OCI-LY3 (cell line): ENCODE measurements at regions not wholly inside any gene's neighbourhood (a gene's known extent, or its start where the extent isn't known, plus 50 kb on each side); places are given as distances from the start of the nearest gene placed in this dataset.

Experiments used
- H2AFZ ChIP-seq: fragments of 200-600, 300-600 bp; shearing (Covaris generic); 2 replicates; pipeline ENCODE4 v1.6.0; 2014; ENCODE audit warnings: antibody characterized with exemption, low read depth, low read length
- H3K27ac ChIP-seq: fragments of 200-600, 300-600 bp; sonication (generic); 2 replicates; pipeline ENCODE4 v1.5.1; 2014; ENCODE audit warnings: mild to moderate bottlenecking, low read length, moderate library complexity, mixed read lengths
- H3K27me3 ChIP-seq: fragments of 200-600, 300-600 bp; sonication (generic); 2 replicates; pipeline ENCODE4 v1.6.1; 2014; ENCODE audit warnings: low read depth, low read length, mixed read lengths
- H3K36me3 ChIP-seq: fragments of 200-600, 300-600 bp; sonication (generic); replicated peaks from 2 replicates; pipeline ENCODE3; 2014; ENCODE audit warnings: low read depth, low read length, mixed read lengths
- H3K4me1 ChIP-seq: fragments of 300-600, 200-600 bp; sonication (generic); 2 replicates; pipeline ENCODE4 v1.6.1; 2014; ENCODE audit warnings: low read length, mixed read lengths
- H3K4me2 ChIP-seq: fragments of 200-600, 300-600 bp; sonication (generic); 2 replicates; pipeline ENCODE4 v1.6.1; 2014; ENCODE audit warnings: low read length, mixed read lengths
- H3K4me3 ChIP-seq: fragments of 300-600, 200-600 bp; sonication (generic); 2 replicates; pipeline ENCODE4 v1.5.1; 2014; ENCODE audit warnings: antibody characterized with exemption, mild to moderate bottlenecking, low read length, moderate library complexity
- H3K79me2 ChIP-seq: fragments of 300-600, 200-600 bp; shearing (Covaris generic); 2 replicates; pipeline ENCODE4 v1.6.1; 2014; ENCODE audit warnings: mild to moderate bottlenecking, low read length, mixed read lengths
- H3K9ac ChIP-seq: fragments of 300-600, 200-600 bp; shearing (Covaris generic); 2 replicates; pipeline ENCODE4 v1.6.0; 2014; ENCODE audit warnings: mild to moderate bottlenecking, low read length, moderate library complexity
- H3K9me3 ChIP-seq: fragments of 200-600, 300-600 bp; shearing (Covaris generic); 2 replicates; pipeline ENCODE4 v1.6.1; 2014; ENCODE audit warnings: low read length, mixed read lengths; ENCODE audit not compliant: insufficient read depth
- H4K20me1 ChIP-seq: fragments of 200-600, 300-600 bp; sonication (generic); 2 replicates; pipeline ENCODE4 v1.6.1; 2016; ENCODE audit warnings: low read length, mixed read lengths; ENCODE audit not compliant: insufficient read depth
- CTCF ChIP-seq: fragments of 200-600, 300-600 bp; sonication (generic); IDR thresholded peaks from 2 replicates; pipeline ENCODE4 v1.5.1; 2014; ENCODE audit warnings: antibody characterized with exemption, low read length, low read depth
- EZH2phosphoT487 ChIP-seq: fragments of 200-600 bp; shearing (Covaris generic); IDR thresholded peaks from 2 replicates; pipeline ENCODE4 v1.6.1; 2018; ENCODE audit warnings: antibody characterized with exemption, mixed run types, low read depth

DNA sequence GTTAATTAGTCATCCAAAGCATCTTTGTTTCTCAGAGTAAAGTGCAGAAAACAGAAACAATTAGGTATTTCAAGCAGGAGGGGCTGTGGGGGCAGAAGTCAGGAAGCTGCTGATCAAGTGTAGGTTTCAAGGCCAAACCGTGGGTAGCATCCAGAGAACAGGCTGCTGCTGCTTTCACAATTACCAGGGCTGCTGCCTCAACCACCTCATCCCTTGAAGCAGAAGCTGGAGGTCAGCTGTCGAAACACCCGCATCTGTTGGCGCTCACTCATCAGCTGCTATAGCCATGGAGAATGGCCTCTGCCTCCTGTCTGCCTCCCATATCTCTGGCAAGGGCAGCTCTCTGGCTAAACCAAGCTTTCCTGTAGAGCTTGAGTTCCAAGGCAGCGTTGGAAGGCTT lies 122.9 kb upstream of the OSMR start:
- H3K4me3 ChIP-seq, result no peak overlapping the region
- H3K27ac ChIP-seq, result no peak overlapping the region
- H3K79me2 ChIP-seq, result no peaks in the 10 kb centered on the region
- TF ChIP-seq CTCF, result no peak
- no peak for TF ChIP-seq EZH2phosphoT487
- H3K9ac ChIP-seq, result no peak overlapping the region
- H2AFZ ChIP-seq, result no peak overlapping the region
- no peaks in the 10 kb centered on the region for H3K36me3 ChIP-seq
- H3K4me2 ChIP-seq, result no peak overlapping the region
- H4K20me1 ChIP-seq, result no peaks in the 10 kb centered on the region
- no peaks in the 10 kb centered on the region for H3K9me3 ChIP-seq
- H3K4me1 ChIP-seq, result no peaks in the 10 kb centered on the region
- no peaks in the 10 kb centered on the region for H3K27me3 ChIP-seq

GRCh38 chr5:38723426-38723825 lies 122.4 kb upstream of the OSMR start:
- Histone ChIP-seq H3K4me1 (no peaks in the 10 kb centered on the region), H4K20me1 (no peaks in the 10 kb centered on the region), H2AFZ (no peak overlapping the region), H3K4me2 (no peak overlapping the region), H3K4me3 (no peak overlapping the region), H3K36me3 (no peaks in the 10 kb centered on the region), H3K9ac (no peak overlapping the region), H3K9me3 (no peaks in the 10 kb centered on the region), H3K79me2 (no peaks in the 10 kb centered on the region), H3K27ac (no peak overlapping the region), H3K27me3 (no peaks in the 10 kb centered on the region)
- TF ChIP-seq EZH2phosphoT487, result no peak
- TF ChIP-seq CTCF, result no peak

DNA sequence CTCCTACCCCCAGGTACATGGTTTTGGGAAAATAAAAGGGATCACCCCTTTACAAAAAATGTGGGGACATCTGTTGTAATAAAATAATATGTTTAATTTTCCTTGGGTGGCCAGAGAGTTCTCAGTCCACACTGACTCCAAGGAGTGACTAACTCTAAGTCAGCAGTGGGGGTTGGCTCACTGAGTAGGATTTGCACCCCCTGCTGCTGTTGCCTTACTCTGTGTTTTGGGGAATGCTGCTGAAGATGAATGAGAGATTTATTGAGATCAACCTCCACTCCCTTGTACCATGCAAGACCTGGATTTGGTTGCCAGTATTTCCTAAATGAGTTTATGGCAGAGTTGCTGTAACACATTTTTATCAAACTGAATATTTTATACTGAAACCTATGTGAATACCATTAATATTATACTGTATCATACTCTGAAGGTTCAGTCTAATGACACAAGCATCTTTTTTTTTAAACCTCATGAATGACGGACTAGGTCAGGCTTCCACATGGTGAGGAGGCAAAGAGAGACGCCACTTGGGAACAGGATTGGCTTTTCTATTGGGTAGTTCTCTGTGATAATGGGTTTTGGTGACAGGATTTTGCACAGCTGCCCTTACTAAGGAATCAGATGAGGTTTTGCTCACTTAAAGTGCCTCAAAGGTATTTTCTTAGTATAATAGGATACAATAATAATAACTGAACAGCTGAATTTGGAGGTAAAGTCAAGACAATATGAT lies 121.3 kb upstream of the OSMR start:
- Histone ChIP-seq H3K4me1 (no peaks in the 10 kb centered on the region), H4K20me1 (no peaks in the 10 kb centered on the region), H3K9me3 (no peaks in the 10 kb centered on the region), H3K79me2 (no peaks in the 10 kb centered on the region), H3K4me2 (no peak overlapping the region), H2AFZ (no peak overlapping the region), H3K9ac (no peak overlapping the region), H3K36me3 (no peaks in the 10 kb centered on the region), H3K27me3 (no peaks in the 10 kb centered on the region), H3K27ac (no peak overlapping the region), H3K4me3 (no peak overlapping the region)
- TF ChIP-seq EZH2phosphoT487 (no peak), CTCF (no peak)

GRCh38 chr5:38725371-38725865 lies 120.4 kb upstream of the OSMR start:
- no peaks in the 10 kb centered on the region for H3K36me3 ChIP-seq
- no peaks in the 10 kb centered on the region for H3K79me2 ChIP-seq
- no peak overlapping the region for H3K9ac ChIP-seq
- TF ChIP-seq CTCF (no peak), EZH2phosphoT487 (no peak)
- no peaks in the 10 kb centered on the region for H4K20me1 ChIP-seq
- H3K27me3 ChIP-seq, result no peaks in the 10 kb centered on the region
- no peak overlapping the region for H3K27ac ChIP-seq
- H2AFZ ChIP-seq, result no peak overlapping the region
- no peaks in the 10 kb centered on the region for H3K4me1 ChIP-seq
- no peaks in the 10 kb centered on the region for H3K9me3 ChIP-seq
- H3K4me3 ChIP-seq, result no peak overlapping the region
- H3K4me2 ChIP-seq, result no peak overlapping the region
